ENCODE measurements at regions not wholly inside any gene's neighbourhood (a gene's known extent, or its start where the extent isn't known, plus 50 kb on each side); places are given as distances from the start of the nearest gene placed in this dataset.

DNA sequence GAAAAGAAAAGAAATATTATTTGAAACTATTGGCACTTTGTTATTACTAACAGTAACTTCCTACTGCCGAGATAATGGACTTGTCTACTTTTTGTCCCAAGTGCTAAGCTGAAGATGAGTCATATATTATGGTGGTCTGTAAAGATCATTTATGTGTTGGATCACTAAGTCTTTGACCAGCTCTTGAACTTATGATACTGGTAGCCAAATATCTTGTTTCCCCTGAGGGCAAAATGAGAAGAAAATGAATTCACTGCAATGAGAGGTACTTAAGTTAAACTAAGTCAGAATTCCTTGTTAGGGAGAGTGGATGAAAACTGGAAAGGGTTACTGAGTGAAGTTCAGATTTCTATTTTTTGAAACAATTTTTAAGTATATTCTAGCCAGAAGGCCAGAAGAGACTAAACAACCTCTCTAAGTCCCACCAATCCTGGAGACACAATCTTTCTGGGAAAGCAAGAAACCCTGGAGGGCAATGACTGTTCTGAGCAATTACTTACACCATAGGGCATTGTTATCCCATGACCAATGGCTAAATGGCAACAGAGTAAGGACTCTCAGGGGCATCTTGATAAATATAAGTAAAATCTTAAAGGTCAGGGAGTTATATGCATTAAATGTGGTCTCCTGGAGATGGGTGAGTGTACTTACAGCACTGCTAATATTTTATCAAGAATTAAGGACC lies 287.7 kb downstream of the STIM2 start:
- no peak for DNase-seq (ENCODE audit: low read depth)
- H3K27ac Mint-ChIP-seq (ENCODE audit: unreplicated experiment) = no peak overlapping the region
- TF ChIP-seq EZH2 (IDR thresholded peaks at IDR 0.05; ENCODE audit: insufficient read depth, low read length) = no peak
- TF ChIP-seq, protein P1, sequence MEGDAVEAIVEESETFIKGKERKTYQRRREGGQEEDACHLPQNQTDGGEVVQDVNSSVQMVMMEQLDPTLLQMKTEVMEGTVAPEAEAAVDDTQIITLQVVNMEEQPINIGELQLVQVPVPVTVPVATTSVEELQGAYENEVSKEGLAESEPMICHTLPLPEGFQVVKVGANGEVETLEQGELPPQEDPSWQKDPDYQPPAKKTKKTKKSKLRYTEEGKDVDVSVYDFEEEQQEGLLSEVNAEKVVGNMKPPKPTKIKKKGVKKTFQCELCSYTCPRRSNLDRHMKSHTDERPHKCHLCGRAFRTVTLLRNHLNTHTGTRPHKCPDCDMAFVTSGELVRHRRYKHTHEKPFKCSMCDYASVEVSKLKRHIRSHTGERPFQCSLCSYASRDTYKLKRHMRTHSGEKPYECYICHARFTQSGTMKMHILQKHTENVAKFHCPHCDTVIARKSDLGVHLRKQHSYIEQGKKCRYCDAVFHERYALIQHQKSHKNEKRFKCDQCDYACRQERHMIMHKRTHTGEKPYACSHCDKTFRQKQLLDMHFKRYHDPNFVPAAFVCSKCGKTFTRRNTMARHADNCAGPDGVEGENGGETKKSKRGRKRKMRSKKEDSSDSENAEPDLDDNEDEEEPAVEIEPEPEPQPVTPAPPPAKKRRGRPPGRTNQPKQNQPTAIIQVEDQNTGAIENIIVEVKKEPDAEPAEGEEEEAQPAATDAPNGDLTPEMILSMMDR (IDR thresholded peaks at IDR 0.05; ENCODE audit: insufficient read depth, low read depth, low read length) = no peak
- Histone ChIP-seq H3K79me2 (ENCODE audit: insufficient read depth, low read length) (no peaks in the 10 kb centered on the region), H3K9me3 (ENCODE audit: insufficient read depth, low read depth, low read length) (no peaks in the 10 kb centered on the region), H2AFZ (ENCODE audit: low read depth, low read length) (no peak overlapping the region), H3K4me1 (ENCODE audit: insufficient read depth, low read length) (peaks cover 8% of the 10 kb centered on the region), H3K4me3 (ENCODE audit: insufficient read depth, low read depth, low read length) (no peak overlapping the region), H4K20me1 (ENCODE audit: insufficient read depth, low read length) (no peaks in the 10 kb centered on the region), H3K9ac (ENCODE audit: low read length) (no peak overlapping the region), H3K36me3 (ENCODE audit: insufficient read depth, low read length) (no peaks in the 10 kb centered on the region), H3K27me3 (ENCODE audit: insufficient read depth, low read length) (no peaks in the 10 kb centered on the region), H3K27ac (ENCODE audit: low read depth, low read length) (no peak overlapping the region), H3K4me2 (ENCODE audit: low read length) (no peak overlapping the region)
- H3K36me3 Mint-ChIP-seq (ENCODE audit: low read depth, unreplicated experiment) = no peaks in the 10 kb centered on the region
- peaks cover 4% of the 10 kb centered on the region for H3K9me3 Mint-ChIP-seq (ENCODE audit: unreplicated experiment)
- FAIRE-seq = no peak
- peaks cover 21% of the 10 kb centered on the region for H3K4me1 Mint-ChIP-seq (ENCODE audit: low read depth, unreplicated experiment)
- H3K4me3 Mint-ChIP-seq (ENCODE audit: unreplicated experiment) = no peak overlapping the region
- H3K27me3 Mint-ChIP-seq (ENCODE audit: low read depth, unreplicated experiment) = no peaks in the 10 kb centered on the region

GRCh38 chr4:27149541-27150212 lies 289.0 kb downstream of the STIM2 start:
- Histone ChIP-seq H3K9ac (ENCODE audit: low read length) (no peak overlapping the region), H3K4me3 (ENCODE audit: insufficient read depth, low read depth, low read length) (no peak overlapping the region), H3K27me3 (ENCODE audit: insufficient read depth, low read length) (no peaks in the 10 kb centered on the region), H3K27ac (ENCODE audit: low read depth, low read length) (no peak overlapping the region), H2AFZ (ENCODE audit: low read depth, low read length) (no peak overlapping the region), H3K9me3 (ENCODE audit: insufficient read depth, low read depth, low read length) (no peaks in the 10 kb centered on the region), H3K79me2 (ENCODE audit: insufficient read depth, low read length) (no peaks in the 10 kb centered on the region), H3K36me3 (ENCODE audit: insufficient read depth, low read length) (no peaks in the 10 kb centered on the region), H3K4me1 (ENCODE audit: insufficient read depth, low read length) (peaks cover 12% of the 10 kb centered on the region), H3K4me2 (ENCODE audit: low read length) (peak overlapping the region; percentile 37), H4K20me1 (ENCODE audit: insufficient read depth, low read length) (no peaks in the 10 kb centered on the region)
- peaks cover 32% of the 10 kb centered on the region for H3K4me1 Mint-ChIP-seq (ENCODE audit: low read depth, unreplicated experiment)
- peak overlapping the region; percentile 86 for H3K27ac Mint-ChIP-seq (ENCODE audit: unreplicated experiment)
- no peaks in the 10 kb centered on the region for H3K36me3 Mint-ChIP-seq (ENCODE audit: low read depth, unreplicated experiment)
- FAIRE-seq (no peak), DNase-seq (ENCODE audit: low read depth) (peak; percentile 77)
- no peaks in the 10 kb centered on the region for H3K27me3 Mint-ChIP-seq (ENCODE audit: low read depth, unreplicated experiment)
- no peak overlapping the region for H3K4me3 Mint-ChIP-seq (ENCODE audit: unreplicated experiment)
- no peak for TF ChIP-seq EZH2 (IDR thresholded peaks at IDR 0.05; ENCODE audit: insufficient read depth, low read length)
- TF ChIP-seq, protein P1 (IDR thresholded peaks at IDR 0.05; ENCODE audit: insufficient read depth, low read depth, low read length) = no peak
- H3K9me3 Mint-ChIP-seq (ENCODE audit: unreplicated experiment) = peaks cover 4% of the 10 kb centered on the region

DNA sequence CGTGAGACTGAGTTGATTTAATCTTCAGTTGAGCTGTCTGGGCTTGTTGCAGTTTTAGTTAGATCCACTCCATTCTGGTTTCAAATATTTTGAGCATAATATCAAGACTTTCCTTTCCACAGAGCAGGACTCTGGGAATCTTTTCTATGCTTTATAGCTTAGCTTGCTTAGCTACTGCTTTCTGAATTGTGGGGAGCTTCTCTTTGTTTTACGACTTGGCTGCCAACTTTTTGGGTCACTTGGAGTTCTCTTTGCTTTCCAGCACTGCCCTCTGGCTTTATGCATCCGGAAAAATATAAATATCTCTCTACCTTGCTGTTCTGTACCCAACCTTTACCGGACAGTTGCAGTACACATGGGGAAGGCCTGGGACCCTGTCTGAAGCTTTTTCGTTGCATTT lies 292.1 kb downstream of the STIM2 start:
- Histone ChIP-seq H4K20me1 (ENCODE audit: insufficient read depth, low read length) (no peaks in the 10 kb centered on the region), H3K4me2 (ENCODE audit: low read length) (no peak overlapping the region), H3K27me3 (ENCODE audit: insufficient read depth, low read length) (no peaks in the 10 kb centered on the region), H3K27ac (ENCODE audit: low read depth, low read length) (no peak overlapping the region), H3K9me3 (ENCODE audit: insufficient read depth, low read depth, low read length) (no peaks in the 10 kb centered on the region), H3K36me3 (ENCODE audit: insufficient read depth, low read length) (no peaks in the 10 kb centered on the region), H3K79me2 (ENCODE audit: insufficient read depth, low read length) (no peaks in the 10 kb centered on the region), H3K9ac (ENCODE audit: low read length) (no peak overlapping the region), H3K4me3 (ENCODE audit: insufficient read depth, low read depth, low read length) (no peak overlapping the region), H2AFZ (ENCODE audit: low read depth, low read length) (no peak overlapping the region), H3K4me1 (ENCODE audit: insufficient read depth, low read length) (peaks cover 12% of the 10 kb centered on the region)
- no peak overlapping the region for H3K4me3 Mint-ChIP-seq (ENCODE audit: unreplicated experiment)
- TF ChIP-seq, protein P1 (IDR thresholded peaks at IDR 0.05; ENCODE audit: insufficient read depth, low read depth, low read length) = no peak
- TF ChIP-seq EZH2 (IDR thresholded peaks at IDR 0.05; ENCODE audit: insufficient read depth, low read length) = no peak
- no peaks in the 10 kb centered on the region for H3K36me3 Mint-ChIP-seq (ENCODE audit: low read depth, unreplicated experiment)
- FAIRE-seq = no peak
- H3K9me3 Mint-ChIP-seq (ENCODE audit: unreplicated experiment) = no peaks in the 10 kb centered on the region
- H3K27ac Mint-ChIP-seq (ENCODE audit: unreplicated experiment) = no peak overlapping the region
- no peaks in the 10 kb centered on the region for H3K27me3 Mint-ChIP-seq (ENCODE audit: low read depth, unreplicated experiment)
- DNase-seq (ENCODE audit: low read depth) = no peak
- H3K4me1 Mint-ChIP-seq (ENCODE audit: low read depth, unreplicated experiment) = peaks cover 47% of the 10 kb centered on the region

All from astrocyte (in vitro differentiated cells and primary cell).